ENCODE measurements at regions not wholly inside any gene's neighbourhood (a gene's known extent, or its start where the extent isn't known, plus 50 kb on each side); places are given as distances from the start of the nearest gene placed in this dataset.

DNA sequence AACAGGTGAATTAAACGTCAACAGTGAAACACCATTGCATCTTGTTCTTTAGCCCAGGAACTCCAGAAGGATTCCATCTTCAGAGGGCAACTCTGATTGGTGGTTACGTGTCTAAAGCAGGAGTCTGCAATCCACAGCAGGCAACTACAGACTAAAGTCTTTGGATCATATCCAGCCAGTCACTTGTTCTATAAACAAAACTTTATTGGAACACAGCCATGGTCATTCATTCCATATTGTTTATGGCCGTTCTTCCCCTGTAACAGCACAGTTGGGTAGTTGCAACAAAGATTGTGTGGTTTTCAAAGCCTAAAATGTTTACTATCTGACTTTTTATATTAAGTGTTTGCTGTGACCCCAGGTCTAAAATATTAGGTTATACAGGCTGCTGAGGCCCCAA lies 94.7 kb upstream of the IMMP2L start (continued):
- TF ChIP-seq, protein P1, sequence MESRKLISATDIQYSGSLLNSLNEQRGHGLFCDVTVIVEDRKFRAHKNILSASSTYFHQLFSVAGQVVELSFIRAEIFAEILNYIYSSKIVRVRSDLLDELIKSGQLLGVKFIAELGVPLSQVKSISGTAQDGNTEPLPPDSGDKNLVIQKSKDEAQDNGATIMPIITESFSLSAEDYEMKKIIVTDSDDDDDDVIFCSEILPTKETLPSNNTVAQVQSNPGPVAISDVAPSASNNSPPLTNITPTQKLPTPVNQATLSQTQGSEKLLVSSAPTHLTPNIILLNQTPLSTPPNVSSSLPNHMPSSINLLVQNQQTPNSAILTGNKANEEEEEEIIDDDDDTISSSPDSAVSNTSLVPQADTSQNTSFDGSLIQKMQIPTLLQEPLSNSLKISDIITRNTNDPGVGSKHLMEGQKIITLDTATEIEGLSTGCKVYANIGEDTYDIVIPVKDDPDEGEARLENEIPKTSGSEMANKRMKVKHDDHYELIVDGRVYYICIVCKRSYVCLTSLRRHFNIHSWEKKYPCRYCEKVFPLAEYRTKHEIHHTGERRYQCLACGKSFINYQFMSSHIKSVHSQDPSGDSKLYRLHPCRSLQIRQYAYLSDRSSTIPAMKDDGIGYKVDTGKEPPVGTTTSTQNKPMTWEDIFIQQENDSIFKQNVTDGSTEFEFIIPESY (IDR thresholded peaks at IDR 0.05; ENCODE audit: extremely low read depth, insufficient replicate concordance, low read length): no peak
- TF ChIP-seq RAD21 (IDR thresholded peaks at IDR 0.05; ENCODE audit: low read depth): no peak

DNA sequence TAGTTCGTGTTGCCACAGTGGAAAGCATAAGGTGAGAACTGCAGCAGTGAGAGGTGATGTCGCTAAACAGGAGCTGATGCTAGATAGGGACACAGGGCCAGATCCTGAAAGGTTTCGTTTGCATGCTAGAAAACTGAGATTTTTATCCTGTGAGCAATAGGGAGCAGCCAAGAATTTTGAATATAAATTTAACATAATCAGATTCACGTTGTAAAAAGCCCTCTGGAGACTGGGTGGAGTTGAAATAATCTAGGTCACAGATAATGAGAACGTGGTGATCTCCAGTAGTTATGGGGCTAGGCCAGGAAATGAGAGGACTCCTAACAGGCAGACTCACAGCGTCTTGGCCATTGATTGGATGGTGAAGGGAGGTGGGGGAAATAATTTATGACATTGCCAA lies 92.1 kb upstream of the IMMP2L start:
- Histone ChIP-seq H3K4me1 (ENCODE audit: control insufficient read depth in 1 of 2, insufficient read depth in 2 of 2, low read length in 2 of 2) (no peaks in the 10 kb centered on the region), H3K4me2 (ENCODE audit: low read length) (no peak overlapping the region), H3K36me3 (ENCODE audit: control insufficient read depth in 1 of 2, insufficient read depth in 2 of 2, low read length in 2 of 2) (no peaks in the 10 kb centered on the region), H3K9ac (ENCODE audit: low read length) (no peak overlapping the region), H3K4me3 (replicated peaks in 1 of 2; ENCODE audit: low read depth in 1 of 2, low read length in 2 of 2) (no peak overlapping the region), H3K27ac (ENCODE audit: low read depth, low read length) (no peak overlapping the region), H3K27me3 (ENCODE audit: insufficient read depth, low read length) (no peaks in the 10 kb centered on the region), H3K9me2 (ENCODE audit: insufficient read depth) (no peaks in the 10 kb centered on the region), H2AFZ (ENCODE audit: low read depth, low read length, poor library complexity, severe bottlenecking) (no peak overlapping the region), H3K9me3 (ENCODE audit: control insufficient read depth in 1 of 2, insufficient read depth in 1 of 2, low read depth in 1 of 2, low read length in 2 of 2) (no peaks in the 10 kb centered on the region), H4K20me1 (ENCODE audit: insufficient read depth) (no peaks in the 10 kb centered on the region), H3K79me2 (ENCODE audit: insufficient read depth, low read length) (no peaks in the 10 kb centered on the region)
- ATAC-seq (no peak), DNase-seq (ENCODE audit: low read depth, low spot score) (no peak)
- CTCF ChIA-PET: no interaction called here
- intact Hi-C loops (cut with micrococcal nuclease): no loop called here
- RAD21 ChIA-PET (ENCODE audit: low non-redundant PET in 1 of 2, low total read pairs in 2 of 2, uncharacterized antibody in 2 of 2, unreplicated experiment in 2 of 2): no interaction called here
- no TSS peak for BruUV-seq (replicated peaks)
- POLR2A ChIA-PET: no interaction called here
- no peak for TF ChIP-seq POLR2A (IDR thresholded peaks at IDR 0.05; ENCODE audit: borderline replicate concordance, extremely low read depth, insufficient read depth, insufficient read length)
- TF ChIP-seq SIN3A (IDR thresholded peaks at IDR 0.05; ENCODE audit: low read depth): no peak
- TF ChIP-seq, protein P2, sequence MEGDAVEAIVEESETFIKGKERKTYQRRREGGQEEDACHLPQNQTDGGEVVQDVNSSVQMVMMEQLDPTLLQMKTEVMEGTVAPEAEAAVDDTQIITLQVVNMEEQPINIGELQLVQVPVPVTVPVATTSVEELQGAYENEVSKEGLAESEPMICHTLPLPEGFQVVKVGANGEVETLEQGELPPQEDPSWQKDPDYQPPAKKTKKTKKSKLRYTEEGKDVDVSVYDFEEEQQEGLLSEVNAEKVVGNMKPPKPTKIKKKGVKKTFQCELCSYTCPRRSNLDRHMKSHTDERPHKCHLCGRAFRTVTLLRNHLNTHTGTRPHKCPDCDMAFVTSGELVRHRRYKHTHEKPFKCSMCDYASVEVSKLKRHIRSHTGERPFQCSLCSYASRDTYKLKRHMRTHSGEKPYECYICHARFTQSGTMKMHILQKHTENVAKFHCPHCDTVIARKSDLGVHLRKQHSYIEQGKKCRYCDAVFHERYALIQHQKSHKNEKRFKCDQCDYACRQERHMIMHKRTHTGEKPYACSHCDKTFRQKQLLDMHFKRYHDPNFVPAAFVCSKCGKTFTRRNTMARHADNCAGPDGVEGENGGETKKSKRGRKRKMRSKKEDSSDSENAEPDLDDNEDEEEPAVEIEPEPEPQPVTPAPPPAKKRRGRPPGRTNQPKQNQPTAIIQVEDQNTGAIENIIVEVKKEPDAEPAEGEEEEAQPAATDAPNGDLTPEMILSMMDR (IDR thresholded peaks at IDR 0.05 in 2 of 3, conservative IDR thresholded peaks at IDR 0.05 in 1 of 3; ENCODE audit: borderline replicate concordance in 1 of 3, insufficient read depth in 1 of 3, low read depth in 2 of 3, low read length in 2 of 3): no peak
- TF ChIP-seq ELF1 (IDR thresholded peaks at IDR 0.05; ENCODE audit: borderline replicate concordance, low read depth): no peak
- no peak for TF ChIP-seq SRF (IDR thresholded peaks at IDR 0.05; ENCODE audit: low read depth)
- TF ChIP-seq, protein P3, sequence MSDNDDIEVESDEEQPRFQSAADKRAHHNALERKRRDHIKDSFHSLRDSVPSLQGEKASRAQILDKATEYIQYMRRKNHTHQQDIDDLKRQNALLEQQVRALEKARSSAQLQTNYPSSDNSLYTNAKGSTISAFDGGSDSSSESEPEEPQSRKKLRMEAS (IDR thresholded peaks at IDR 0.05): no peak
- no peak for TF ChIP-seq SP1 (IDR thresholded peaks at IDR 0.05; ENCODE audit: low read depth)
- TF ChIP-seq, protein P4, sequence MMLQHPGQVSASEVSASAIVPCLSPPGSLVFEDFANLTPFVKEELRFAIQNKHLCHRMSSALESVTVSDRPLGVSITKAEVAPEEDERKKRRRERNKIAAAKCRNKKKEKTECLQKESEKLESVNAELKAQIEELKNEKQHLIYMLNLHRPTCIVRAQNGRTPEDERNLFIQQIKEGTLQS (IDR thresholded peaks at IDR 0.05): no peak
- TF ChIP-seq, protein P5, sequence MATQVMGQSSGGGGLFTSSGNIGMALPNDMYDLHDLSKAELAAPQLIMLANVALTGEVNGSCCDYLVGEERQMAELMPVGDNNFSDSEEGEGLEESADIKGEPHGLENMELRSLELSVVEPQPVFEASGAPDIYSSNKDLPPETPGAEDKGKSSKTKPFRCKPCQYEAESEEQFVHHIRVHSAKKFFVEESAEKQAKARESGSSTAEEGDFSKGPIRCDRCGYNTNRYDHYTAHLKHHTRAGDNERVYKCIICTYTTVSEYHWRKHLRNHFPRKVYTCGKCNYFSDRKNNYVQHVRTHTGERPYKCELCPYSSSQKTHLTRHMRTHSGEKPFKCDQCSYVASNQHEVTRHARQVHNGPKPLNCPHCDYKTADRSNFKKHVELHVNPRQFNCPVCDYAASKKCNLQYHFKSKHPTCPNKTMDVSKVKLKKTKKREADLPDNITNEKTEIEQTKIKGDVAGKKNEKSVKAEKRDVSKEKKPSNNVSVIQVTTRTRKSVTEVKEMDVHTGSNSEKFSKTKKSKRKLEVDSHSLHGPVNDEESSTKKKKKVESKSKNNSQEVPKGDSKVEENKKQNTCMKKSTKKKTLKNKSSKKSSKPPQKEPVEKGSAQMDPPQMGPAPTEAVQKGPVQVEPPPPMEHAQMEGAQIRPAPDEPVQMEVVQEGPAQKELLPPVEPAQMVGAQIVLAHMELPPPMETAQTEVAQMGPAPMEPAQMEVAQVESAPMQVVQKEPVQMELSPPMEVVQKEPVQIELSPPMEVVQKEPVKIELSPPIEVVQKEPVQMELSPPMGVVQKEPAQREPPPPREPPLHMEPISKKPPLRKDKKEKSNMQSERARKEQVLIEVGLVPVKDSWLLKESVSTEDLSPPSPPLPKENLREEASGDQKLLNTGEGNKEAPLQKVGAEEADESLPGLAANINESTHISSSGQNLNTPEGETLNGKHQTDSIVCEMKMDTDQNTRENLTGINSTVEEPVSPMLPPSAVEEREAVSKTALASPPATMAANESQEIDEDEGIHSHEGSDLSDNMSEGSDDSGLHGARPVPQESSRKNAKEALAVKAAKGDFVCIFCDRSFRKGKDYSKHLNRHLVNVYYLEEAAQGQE (IDR thresholded peaks at IDR 0.05; ENCODE audit: low read depth): no peak
- TF ChIP-seq TCF7L2 (IDR thresholded peaks at IDR 0.05; ENCODE audit: borderline replicate concordance, extremely low read depth, insufficient read depth, insufficient read length): no peak
- no peak for TF ChIP-seq ZNF274 (IDR thresholded peaks at IDR 0.05; ENCODE audit: low read depth, low read length)
- no peak for TF ChIP-seq ZFX (IDR thresholded peaks at IDR 0.05)
- no peak for TF ChIP-seq EZH2 (IDR thresholded peaks at IDR 0.05)
- TF ChIP-seq EZH2phosphoT487 (IDR thresholded peaks at IDR 0.05; ENCODE audit: borderline replicate concordance): no peak
- TF ChIP-seq EGR1 (IDR thresholded peaks at IDR 0.05; ENCODE audit: low read depth): no peak
- no peak for TF ChIP-seq JUND (IDR thresholded peaks at IDR 0.05)
- TF ChIP-seq RAD21 (IDR thresholded peaks at IDR 0.05; ENCODE audit: low read depth): no peak
- TF ChIP-seq YY1 (IDR thresholded peaks at IDR 0.05; ENCODE audit: extremely low read depth, insufficient replicate concordance, low read depth, low read length): no peak
